Uterus (tissue), 2 donors: ENCODE measurements at regions not wholly inside any gene's neighbourhood (a gene's known extent, or its start where the extent isn't known, plus 50 kb on each side); places are given as distances from the start of the nearest gene placed in this dataset.

Experiments
- CTCF ChIP-seq, 4 experiments: fragments of 200-600 bp in 2 of 4; fragments of 450-650 bp in 2 of 4; sonication (generic) in 2 of 4; IDR thresholded peaks; one replicate each; pipeline ENCODE4 v1.5.1; 2016 to 2019; ENCODE audit warnings: antibody characterized with exemption in 4 of 4, mild to moderate bottlenecking in 2 of 4, moderate library complexity in 1 of 4
- POLR2A ChIP-seq, 2 donors: fragments of 450-650 bp; IDR thresholded peaks; one replicate each; pipeline ENCODE4 v1.6.1; 2016; ENCODE audit warnings: antibody characterized with exemption in 2 of 2, mild to moderate bottlenecking in 1 of 2, moderate library complexity in 1 of 2

GRCh38 chr6:5905431-5906339, 101.0 kb downstream of the NRN1 start:
- TF ChIP-seq CTCF (IDR thresholded peaks at IDR 0.05), result no peak
- TF ChIP-seq POLR2A (IDR thresholded peaks at IDR 0.05), result no peak
